Esophagus squamous epithelium (tissue), 5 donors: ENCODE measurements at regions not wholly inside any gene's neighbourhood (a gene's known extent, or its start where the extent isn't known, plus 50 kb on each side); places are given as distances from the start of the nearest gene placed in this dataset.

Experiments
- DNase-seq: peaks from one replicate; lab custom pipeline; 2025; lab: John Stamatoyannopoulos, UW
- H3K27ac ChIP-seq, 4 donors: fragments of 200-600 bp; sonication (generic); one replicate each; pipeline ENCODE4 v1.5.1; 2016 to 2019; ENCODE audit warnings: mild to moderate bottlenecking in 1 of 4
- H3K27me3 ChIP-seq, 4 donors: fragments of 200-600 bp; sonication (generic); 1 replicate in 3 of 4; 2 replicates in 1 of 4; pipeline versions ENCODE4 v1.5.1 to v1.6.0; 2017 to 2021; ENCODE audit warnings: antibody characterized with exemption in 1 of 4
- H3K36me3 ChIP-seq, 3 donors: fragments of 200-600 bp; sonication (generic); one replicate each; pipeline ENCODE4 v1.5.1; 2016 to 2019
- H3K4me1 ChIP-seq, 3 donors: fragments of 200-600 bp; sonication (generic); one replicate each; pipeline ENCODE4 v1.5.1; 2017 to 2019
- H3K4me3 ChIP-seq, 4 donors: fragments of 200-600 bp; sonication (generic); 1 replicate in 3 of 4; 2 replicates in 1 of 4; pipeline ENCODE4 v1.5.1; 2016 to 2019; ENCODE audit warnings: mild to moderate bottlenecking in 2 of 4, moderate library complexity in 1 of 4
- H3K9me3 ChIP-seq, 3 donors: fragments of 200-600 bp; sonication (generic); one replicate each; pipeline ENCODE4 v1.5.1; 2016 to 2019
- POLR2A ChIP-seq, 4 donors: fragments of 450-650 bp; IDR thresholded peaks; one replicate each; pipeline ENCODE4 v1.6.1; 2017; ENCODE audit warnings: antibody characterized with exemption in 4 of 4, mild to moderate bottlenecking in 4 of 4, moderate library complexity in 3 of 4
- WGBS, 2 donors: methylation state at CpG; one replicate each; pipeline ENCODE4 v1.1.5; 2018; 5-methylcytosine and 5-hydroxymethylcytosine counted together
- intact Hi-C: fragments of 100-400 bp; cut with DNase I; formaldehyde crosslinking; loops from one replicate; pipeline ENCODE4 v1.15.0; 2022
- TF ChIP-seq, protein P1 (sequence below), 6 experiments: fragments of 450-650 bp in 4 of 6; fragments of 200-600 bp in 2 of 6; sonication (generic) in 2 of 6; IDR thresholded peaks; one replicate each; pipeline ENCODE4 v1.5.1; 2016 to 2019; ENCODE audit warnings: antibody characterized with exemption in 6 of 6, mild to moderate bottlenecking in 4 of 6, moderate library complexity in 4 of 6
- donor health status: DM: yes; HTN: yes; CAD: no.

DNA sequence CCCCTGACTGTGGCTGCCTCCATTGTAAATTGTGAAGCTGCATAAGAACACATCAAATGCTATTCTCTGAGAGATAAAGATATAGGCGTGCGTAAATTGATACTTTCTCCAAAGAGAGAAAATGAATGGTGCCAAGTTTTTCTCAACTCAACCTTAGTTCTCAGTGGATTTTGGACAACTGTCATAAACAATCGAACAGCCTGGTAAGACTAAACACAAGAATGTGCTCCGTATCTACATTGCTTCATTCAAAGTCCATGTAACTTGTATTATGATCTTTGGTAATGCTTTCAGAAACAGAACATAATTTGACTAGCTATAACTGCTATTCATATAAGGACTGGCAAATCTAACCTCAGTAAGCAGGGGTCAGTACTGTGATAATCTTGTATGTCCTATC lies 429.1 kb downstream of the SEMA3D start:
- Histone ChIP-seq H3K36me3 (no peaks in the 10 kb centered on the region), H3K9me3 (no peaks in the 10 kb centered on the region), H3K27me3 (no peaks in the 10 kb centered on the region), H3K4me1 (no peaks in the 10 kb centered on the region), H3K27ac (no peak overlapping the region), H3K4me3 (no peak overlapping the region)
- 85 to 88% methylated on average over 4 of the region's 4 CpGs for WGBS, 2 donors
- no peak for DNase-seq
- intact Hi-C loops: no loop called here
- TF ChIP-seq POLR2A (IDR thresholded peaks at IDR 0.05): no peak
- TF ChIP-seq, protein P1, sequence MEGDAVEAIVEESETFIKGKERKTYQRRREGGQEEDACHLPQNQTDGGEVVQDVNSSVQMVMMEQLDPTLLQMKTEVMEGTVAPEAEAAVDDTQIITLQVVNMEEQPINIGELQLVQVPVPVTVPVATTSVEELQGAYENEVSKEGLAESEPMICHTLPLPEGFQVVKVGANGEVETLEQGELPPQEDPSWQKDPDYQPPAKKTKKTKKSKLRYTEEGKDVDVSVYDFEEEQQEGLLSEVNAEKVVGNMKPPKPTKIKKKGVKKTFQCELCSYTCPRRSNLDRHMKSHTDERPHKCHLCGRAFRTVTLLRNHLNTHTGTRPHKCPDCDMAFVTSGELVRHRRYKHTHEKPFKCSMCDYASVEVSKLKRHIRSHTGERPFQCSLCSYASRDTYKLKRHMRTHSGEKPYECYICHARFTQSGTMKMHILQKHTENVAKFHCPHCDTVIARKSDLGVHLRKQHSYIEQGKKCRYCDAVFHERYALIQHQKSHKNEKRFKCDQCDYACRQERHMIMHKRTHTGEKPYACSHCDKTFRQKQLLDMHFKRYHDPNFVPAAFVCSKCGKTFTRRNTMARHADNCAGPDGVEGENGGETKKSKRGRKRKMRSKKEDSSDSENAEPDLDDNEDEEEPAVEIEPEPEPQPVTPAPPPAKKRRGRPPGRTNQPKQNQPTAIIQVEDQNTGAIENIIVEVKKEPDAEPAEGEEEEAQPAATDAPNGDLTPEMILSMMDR (IDR thresholded peaks at IDR 0.05): no peak

DNA sequence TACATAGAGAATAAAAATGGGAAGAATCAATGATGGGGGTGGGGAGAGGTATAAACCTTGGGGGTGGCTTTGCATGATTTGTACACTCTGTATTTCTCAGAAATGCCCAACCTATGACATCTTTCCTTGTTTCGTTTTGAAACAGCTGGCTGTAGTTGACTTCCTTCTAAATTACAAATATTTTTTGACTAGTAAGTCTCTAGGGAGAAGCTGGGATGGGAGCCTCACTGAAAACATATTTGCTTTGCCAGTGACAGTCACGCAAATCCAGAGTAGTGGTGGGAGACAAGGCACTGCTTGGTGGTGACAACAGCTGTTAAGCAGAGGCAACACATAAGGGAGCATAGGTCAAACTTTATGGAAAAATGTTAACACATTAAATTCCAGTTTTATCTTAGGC lies 440.5 kb downstream of the SEMA3D start:
- Histone ChIP-seq H3K36me3 (no peaks in the 10 kb centered on the region), H3K9me3 (no peaks in the 10 kb centered on the region), H3K4me1 (no peaks in the 10 kb centered on the region), H3K27ac (no peak overlapping the region), H3K27me3 (no peaks in the 10 kb centered on the region), H3K4me3 (no peak overlapping the region)
- intact Hi-C loops: no loop called here
- no peak for TF ChIP-seq POLR2A (IDR thresholded peaks at IDR 0.05)
- TF ChIP-seq, protein P1 (IDR thresholded peaks at IDR 0.05): no peak
- 52 to 63% methylated on average over 2 of the region's 2 CpGs for WGBS, 2 donors
- DNase-seq: no peak

DNA sequence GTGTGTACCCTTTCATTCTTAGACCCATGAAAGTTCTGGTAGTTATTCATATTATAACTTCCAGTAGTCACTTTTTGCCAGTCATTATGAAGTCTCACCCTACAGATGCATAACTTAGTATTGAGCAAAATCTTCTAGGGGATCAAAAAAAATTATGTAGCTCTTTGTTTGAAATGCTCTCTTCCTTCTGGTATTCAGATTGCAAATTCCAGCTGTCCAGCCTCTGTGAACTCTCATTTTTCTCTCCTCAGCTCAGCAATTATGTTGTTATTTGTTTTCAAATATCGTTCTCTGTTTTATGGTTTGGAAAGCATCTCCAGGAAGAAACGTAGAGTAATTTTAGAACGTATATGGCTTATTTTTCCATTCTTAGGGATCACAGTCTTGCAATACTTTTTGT lies 442.5 kb downstream of the SEMA3D start:
- TF ChIP-seq, protein P1 (IDR thresholded peaks at IDR 0.05): no peak
- no peak for TF ChIP-seq POLR2A (IDR thresholded peaks at IDR 0.05)
- DNase-seq: no peak
- no peaks in the 10 kb centered on the region for H3K27me3 ChIP-seq
- no peaks in the 10 kb centered on the region for H3K9me3 ChIP-seq
- WGBS, 2 donors: 59 to 65% methylated on average over 3 of the region's 3 CpGs
- intact Hi-C loops: no loop called here
- no peak overlapping the region for H3K27ac ChIP-seq
- H3K36me3 ChIP-seq: no peaks in the 10 kb centered on the region
- no peak overlapping the region for H3K4me3 ChIP-seq
- H3K4me1 ChIP-seq: no peaks in the 10 kb centered on the region

DNA sequence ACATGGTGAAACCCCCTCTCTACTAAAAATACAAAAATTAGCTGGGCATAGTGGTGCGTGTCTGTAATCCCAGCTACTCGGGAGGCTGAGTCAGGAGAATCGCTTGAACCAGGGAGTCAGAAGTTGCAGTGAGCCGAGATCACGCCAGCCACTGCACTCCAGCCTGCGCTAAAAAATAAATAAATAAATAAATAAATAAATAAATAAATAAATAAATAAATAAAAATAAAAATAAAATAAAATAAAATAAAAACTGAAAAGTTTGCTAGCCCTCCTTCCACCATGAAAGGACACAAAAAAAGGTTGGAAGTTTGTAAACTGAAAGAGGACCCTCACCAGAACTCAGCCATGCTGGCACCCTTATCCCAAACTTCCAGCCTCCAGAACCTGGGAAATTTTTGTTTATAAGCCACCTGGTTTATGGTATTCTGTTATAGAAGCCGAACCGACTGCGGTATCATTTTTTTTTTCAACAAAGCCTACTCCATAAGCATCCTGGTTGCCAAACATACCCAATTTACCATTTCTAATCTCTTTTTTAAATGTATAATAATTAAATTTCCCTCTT lies 448.2 kb downstream of the SEMA3D start:
- Histone ChIP-seq H3K27ac (no peak overlapping the region), H3K27me3 (no peaks in the 10 kb centered on the region), H3K9me3 (no peaks in the 10 kb centered on the region), H3K4me1 (no peaks in the 10 kb centered on the region), H3K36me3 (no peaks in the 10 kb centered on the region), H3K4me3 (no peak overlapping the region)
- intact Hi-C loops: no loop called here
- TF ChIP-seq, protein P1 (IDR thresholded peaks at IDR 0.05): no peak
- no peak for TF ChIP-seq POLR2A (IDR thresholded peaks at IDR 0.05)
- WGBS, 2 donors: 94 to 95% methylated on average over 9 of the region's 9 CpGs
- DNase-seq: no peak

DNA sequence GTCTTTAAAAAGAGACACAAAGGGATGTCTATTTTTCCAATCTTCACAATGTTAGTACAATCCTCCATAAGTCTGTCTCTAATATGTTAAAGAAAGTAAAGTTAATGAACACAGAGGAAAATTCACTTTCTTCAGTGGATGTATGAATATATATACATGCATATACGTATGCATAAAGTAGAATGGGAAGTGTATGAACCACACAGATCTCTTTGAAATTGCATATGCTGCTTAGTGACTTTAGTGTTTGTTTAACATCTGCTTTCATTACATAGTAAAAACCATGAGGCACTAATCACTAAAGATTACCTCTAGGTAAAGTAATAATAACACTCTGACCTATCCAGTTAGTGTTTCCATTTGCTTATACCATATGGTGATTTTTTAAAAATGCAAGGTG lies 451.2 kb downstream of the SEMA3D start:
- Histone ChIP-seq H3K27ac (no peak overlapping the region), H3K36me3 (no peaks in the 10 kb centered on the region), H3K27me3 (no peaks in the 10 kb centered on the region), H3K4me3 (no peak overlapping the region), H3K9me3 (no peaks in the 10 kb centered on the region), H3K4me1 (no peaks in the 10 kb centered on the region)
- TF ChIP-seq, protein P1 (IDR thresholded peaks at IDR 0.05): no peak
- TF ChIP-seq POLR2A (IDR thresholded peaks at IDR 0.05): no peak
- DNase-seq: no peak
- intact Hi-C loops: no loop called here
- 73 to 82% methylated on average over 1 of the region's 1 CpG for WGBS, 2 donors
